ENCODE measurements at regions not wholly inside any gene's neighbourhood (a gene's known extent, or its start where the extent isn't known, plus 50 kb on each side); places are given as distances from the start of the nearest gene placed in this dataset.
"Not testable (repeated sequence)": the region's sequence is repeated elsewhere in the genome, so short reads cannot be mapped to it uniquely, and the experiment has no call there.

DNA sequence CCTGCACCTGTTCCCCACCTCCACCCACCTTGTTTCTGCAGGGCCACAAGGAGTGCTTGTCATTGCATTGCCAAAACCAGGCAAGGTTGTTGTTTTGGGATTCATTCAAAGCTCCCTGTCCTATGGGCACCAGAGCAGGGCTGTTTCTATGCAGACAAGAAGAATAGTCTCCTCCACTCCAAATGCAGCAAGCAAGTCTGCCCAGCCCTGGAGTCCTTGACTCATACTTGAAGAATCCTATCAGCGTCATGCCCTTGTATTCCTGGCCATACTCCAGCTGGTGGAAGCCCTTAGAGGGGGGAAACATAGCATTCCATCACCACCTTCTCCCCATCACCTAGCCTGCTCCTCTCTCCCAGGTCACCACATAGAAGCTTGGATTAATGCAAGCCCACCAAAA, 145.3 kb upstream of the ECI2 start:
- no peak for DNase-seq

- no peak for DNase-seq
These were observed 144.7 kb upstream of the ECI2 start for GRCh38 chr6:4280031-4280430.

DNA sequence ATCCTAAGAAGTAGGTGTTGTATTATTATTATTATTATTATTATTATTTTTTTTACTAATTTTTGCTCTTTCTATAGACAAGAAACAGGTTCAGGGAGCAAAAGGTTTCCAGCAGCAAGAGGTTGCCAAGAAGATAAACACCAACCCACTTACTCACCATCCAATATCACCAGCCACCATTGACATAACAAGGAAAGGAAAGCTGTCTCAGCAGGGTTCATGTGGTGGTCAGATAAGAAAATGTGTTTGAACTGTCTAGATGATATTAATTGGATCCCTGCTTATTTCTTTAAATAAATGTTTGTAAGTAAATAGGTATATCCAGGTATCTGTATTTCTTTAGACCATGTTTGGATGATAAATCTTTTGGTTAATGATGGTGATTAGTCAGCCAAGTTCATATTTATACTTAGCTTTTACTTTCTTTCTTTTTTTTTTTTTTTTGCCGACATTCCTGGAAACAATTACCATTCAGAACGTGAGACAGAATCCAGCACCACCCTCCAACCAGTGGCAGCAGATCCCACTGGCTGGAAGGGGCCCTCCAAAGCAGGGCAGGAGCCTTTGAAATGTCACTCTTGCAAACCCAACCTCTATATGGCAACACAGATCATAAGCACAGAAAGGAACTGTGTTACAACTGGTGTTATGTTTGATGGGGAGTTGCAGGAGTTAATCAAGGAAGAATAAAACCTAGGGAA, 139.2 kb upstream of the ECI2 start:
- no peak for DNase-seq

GRCh38 chr6:4272996-4273395, 137.6 kb upstream of the ECI2 start:
- no peak for DNase-seq

GRCh38 chr6:4271761-4272470, 136.5 kb upstream of the ECI2 start:
- DNase-seq: no peak

GRCh38 chr6:4270776-4271175, 135.4 kb upstream of the ECI2 start:
- no peak for DNase-seq

DNA sequence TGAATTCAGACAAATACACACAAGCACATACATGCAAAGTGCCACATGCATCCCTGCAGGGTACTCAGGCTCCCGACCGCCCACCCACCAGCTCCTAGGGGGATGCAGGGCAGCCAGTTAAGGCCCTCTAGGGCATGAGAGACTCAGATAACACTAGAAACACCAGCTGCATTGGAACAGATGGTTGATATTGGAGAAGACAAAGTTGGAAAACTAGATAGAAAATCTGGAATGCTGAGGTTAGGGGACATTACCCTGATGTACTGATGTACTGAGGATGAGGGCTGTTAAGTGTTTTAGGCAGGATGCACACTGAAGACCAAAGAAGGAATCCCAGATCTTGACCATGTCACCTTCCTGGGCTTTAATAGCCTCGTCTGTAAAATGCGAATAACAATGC, 134.6 kb upstream of the ECI2 start:
- no peak for DNase-seq

DNA sequence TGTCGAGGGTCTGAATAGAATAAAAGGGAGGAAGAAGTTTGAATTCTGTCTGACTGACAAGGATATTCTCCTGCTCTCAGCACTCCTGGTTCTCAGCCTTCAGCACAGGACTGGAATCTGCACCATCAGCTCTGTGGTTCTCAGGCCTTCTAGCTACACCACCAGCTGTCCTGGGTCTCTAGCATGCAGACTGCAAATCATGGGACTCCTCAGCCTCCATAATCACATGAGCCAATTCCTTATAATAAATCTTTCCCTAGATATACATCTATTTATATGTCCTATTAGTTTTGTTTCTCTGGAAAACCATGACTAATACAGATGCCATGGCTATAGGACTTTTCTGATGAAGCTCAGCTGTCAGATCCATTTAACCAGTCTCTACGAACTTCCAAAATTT, 132.8 kb upstream of the ECI2 start:
- DNase-seq: no peak

DNA sequence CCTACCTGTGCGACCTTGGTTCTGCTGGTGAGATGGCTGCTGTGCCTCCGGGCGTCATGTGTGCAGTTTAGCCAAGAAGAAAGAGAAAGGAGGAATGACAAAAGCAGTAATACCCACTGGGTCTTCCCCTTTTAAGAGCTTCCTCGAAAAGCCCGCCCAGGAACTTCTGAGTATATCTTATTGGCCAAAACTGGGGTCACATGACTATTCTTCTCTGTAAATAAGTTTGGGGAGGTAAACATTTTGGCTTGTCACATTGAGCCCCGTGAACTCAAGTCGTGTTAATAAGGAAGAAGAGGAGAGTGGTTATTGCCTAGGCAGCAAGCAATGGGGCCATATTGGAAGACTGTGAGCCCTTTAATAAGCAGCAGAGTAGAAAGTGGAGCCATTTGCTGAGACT, 130.4 kb upstream of the ECI2 start:
- no peak for DNase-seq

GRCh38 chr6:4264601-4265000, 129.2 kb upstream of the ECI2 start:
- DNase-seq: no peak

DNA sequence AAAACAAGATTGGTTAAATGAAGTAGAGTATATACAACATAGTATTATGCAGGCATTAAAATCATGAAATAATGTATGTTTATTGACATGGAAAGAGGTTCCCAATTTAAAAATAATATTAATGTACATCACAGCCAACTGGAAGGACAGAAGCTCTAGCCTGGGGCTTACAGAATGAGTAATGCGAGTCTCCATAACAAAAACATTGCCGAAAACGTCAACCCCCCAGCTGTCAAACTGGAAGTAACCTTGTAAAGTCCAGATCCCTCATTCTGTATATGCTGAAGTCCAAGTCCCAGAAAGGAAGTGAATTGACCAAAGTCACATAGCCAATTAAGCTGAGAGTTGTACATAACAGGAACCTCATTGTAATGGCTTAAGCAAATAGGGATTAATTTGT, 128.7 kb upstream of the ECI2 start:
- no peak for DNase-seq

- DNase-seq: no peak
These were observed 127.2 kb upstream of the ECI2 start for GRCh38 chr6:4262526-4262925.

DNA sequence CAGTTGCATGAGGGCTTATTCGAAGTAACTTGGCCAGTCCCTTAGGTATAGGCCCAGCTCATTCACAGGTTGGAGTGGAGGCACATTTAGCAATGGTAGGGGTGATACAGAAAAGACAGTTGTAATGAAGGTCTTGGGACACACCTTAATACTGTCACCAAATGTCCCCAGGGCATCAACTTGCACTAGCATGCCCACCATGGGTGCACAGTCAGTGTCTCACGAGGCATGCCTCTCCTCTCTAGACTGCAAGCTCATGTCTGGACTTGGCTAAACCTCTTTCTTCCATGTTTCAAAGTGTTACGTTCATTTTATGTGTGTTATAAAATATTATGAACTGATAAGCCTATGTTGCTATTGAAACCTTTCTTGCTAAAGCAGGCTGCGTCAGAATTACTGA, 124.0 kb upstream of the ECI2 start:
- DNase-seq: no peak

DNA sequence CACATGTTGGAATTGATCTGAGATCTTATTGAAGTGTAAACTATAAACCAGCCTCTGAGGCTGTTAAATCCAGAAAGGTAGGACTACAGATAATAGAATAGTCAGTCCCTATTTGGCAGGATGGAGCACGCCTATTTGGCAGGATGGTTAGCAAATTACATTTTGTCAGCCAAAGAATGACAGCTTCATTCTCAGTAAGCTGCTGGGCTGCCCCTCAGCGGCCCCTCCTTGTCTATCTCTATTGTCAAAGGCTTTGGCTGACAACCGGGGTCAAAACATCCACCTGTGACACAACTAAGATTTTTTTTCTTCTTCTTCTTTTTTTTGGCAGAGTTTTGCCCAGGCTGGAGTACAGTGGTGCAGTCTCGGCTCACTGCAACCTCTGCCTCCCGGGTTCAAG, 123.4 kb upstream of the ECI2 start:
- DNase-seq: no peak

DNA sequence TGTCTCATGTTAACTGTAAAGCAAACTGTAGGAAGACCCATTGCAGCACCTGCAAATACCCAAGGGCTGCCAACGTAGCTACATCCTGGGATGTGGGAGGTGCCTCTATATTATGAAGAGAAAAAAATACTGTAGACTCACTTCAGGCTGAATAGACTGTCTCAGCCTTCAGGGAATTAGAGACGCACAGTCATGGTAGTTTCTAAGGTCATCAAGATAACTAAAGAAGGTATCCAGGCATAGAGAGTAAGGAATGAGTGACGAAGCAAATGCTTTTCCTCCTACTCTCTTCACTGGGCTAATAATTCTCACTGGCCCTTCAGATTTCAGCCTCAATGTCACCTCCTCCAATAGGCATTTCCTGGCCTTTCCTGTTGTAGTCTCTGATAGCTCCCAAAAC, 121.6 kb upstream of the ECI2 start:
- no peak for DNase-seq

- DNase-seq: no peak
These were observed 118.3 kb upstream of the ECI2 start for GRCh38 chr6:4253604-4254231.

DNA sequence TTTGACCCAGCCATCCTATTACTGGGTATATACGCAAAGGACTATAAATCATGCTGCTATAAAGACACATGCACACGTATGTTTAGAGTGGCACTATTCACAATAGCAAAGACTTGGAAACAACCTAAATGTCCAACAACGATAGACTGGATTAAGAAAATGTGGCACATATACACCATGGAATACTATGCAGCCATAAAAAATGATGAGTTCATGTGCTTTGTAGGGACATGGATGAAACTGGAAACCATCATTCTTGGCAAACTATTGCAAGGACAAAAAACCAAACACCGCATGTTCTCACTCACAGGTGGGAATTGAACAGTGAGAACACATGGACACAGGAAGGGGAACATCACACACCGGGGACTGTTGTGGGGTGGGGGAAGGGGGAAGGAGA, 117.1 kb upstream of the ECI2 start:
- not testable (repeated sequence) for DNase-seq

DNA sequence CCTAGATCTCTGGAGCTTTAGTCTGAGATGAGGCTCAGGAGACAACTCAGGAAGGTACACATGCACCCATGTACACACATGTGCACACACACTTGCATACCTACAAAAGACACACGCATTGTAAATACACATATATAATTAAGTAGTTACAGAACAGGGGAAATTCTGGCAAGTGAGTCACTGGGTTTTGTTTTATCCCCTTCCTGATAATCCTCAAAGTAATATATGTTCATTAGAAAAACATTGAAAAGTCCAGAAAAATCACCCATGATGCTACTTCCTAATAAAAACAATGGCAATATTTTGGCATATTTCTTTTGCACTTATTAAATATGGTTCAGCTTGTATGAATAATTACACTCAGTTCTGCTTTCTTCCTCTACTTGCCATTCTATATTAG, 115.3 kb upstream of the ECI2 start:
- no peak for DNase-seq

DNA sequence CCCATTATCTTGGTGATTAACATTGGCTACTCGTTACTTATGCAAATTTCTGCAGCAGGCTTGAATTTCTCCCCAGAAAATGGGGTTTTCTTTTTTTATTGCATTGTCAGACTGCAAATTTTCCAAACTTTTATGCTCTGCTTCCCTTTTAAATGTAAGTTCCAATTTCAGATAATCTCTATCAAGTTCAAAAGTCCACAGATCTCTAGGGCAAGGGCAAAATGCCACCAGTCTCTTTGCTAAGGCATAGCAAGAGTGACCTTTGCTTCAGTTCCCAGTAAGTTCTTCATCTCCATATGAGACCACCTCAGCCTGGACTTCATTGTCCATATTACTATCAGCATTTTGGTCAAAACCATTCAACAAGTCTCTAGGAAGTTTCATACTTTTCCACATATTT, 108.5 kb upstream of the ECI2 start:
- not testable (repeated sequence) for DNase-seq

- no peak for DNase-seq
These were observed 107.9 kb upstream of the ECI2 start for GRCh38 chr6:4243237-4243636.

DNA sequence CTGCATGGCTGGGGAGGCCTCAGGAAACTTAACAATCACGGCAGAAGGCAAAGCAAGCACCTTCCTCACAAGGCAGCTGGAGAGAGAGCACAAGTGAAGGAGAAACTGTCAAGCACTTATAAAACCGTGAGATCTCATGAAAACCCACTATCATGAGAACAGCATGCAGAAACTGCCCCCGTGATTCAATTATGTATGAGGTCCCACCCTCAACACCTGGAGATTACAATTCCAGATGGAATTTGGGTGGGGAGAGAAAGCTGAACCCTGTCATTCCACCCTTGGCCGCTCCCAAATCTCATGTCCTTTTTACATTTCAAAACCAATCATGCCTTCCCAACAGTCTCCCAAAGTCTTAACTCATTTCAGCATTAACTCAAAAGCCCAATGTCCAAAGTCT, 107.2 kb upstream of the ECI2 start:
- no peak for DNase-seq

- no peak for DNase-seq
These were observed 104.8 kb upstream of the ECI2 start for GRCh38 chr6:4240148-4240547.

DNA sequence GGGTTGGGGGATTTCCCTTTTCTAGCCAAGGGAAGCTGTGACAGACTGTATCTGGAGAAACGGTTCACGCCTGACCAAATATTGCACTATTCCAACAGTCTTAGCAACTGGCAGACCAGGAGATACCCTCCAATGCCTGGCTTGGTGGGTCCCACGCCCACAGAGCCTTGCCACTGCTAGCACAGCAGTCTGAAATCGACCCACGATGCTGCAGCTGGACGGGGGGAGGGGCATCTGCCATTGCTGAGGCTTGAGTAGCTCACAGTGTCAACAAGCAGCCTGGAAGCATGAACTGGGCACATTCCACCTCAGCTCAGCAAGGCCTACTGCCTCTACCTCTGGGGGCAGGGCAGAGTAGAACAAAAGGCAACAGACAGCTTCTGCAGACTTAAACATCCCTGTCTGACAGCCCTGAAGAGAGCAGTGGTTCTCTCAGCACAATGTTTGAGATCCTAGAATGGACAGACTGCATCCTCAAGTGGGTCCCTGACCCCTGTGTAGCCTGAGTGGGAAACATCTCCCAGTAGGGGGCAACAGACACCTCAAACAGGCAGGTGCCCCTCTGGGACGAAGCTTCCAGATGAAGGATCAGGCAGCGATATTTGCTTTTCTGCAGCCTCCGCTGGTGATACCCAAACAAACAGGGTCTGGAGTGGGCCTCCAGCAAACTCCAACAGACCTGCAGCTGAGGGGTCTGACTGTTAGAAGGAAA, 89.9 kb upstream of the ECI2 start:
- no peak for DNase-seq

Data from GF-D8 (cell line).